DND-41 (cell line): ENCODE measurements at regions not wholly inside any gene's neighbourhood (a gene's known extent, or its start where the extent isn't known, plus 50 kb on each side); places are given as distances from the start of the nearest gene placed in this dataset.

ENCODE experiments used
- ATAC-seq: fragments of 200-7000 bp; cut with Tn5 transposase; 3 replicates; pipeline ENCODE4 v1.9.1; 2021; ENCODE audit warnings: low read depth; ENCODE audit not compliant: insufficient read depth
- DNase-seq: peaks from one replicate; pipeline ENCODE4 v3.0.0-alpha.2; 2020
- H2AFZ ChIP-seq: 2 replicates; pipeline ENCODE4 v1.6.0; 2012; ENCODE audit warnings: low read depth, low read length
- H3K27ac ChIP-seq: 2 replicates; pipeline ENCODE4 v1.5.1; 2012; ENCODE audit warnings: low read length, inconsistent platforms
- H3K27me3 ChIP-seq: fragments of 200-600 bp; sonication (generic); 2 replicates; pipeline ENCODE4 v1.6.0; 2012; ENCODE audit warnings: low read length, mild to moderate bottlenecking, inconsistent platforms; ENCODE audit not compliant: insufficient read depth, poor library complexity
- H3K36me3 ChIP-seq: 2 replicates; pipeline ENCODE4 v1.5.1; 2012; ENCODE audit warnings: low read length, inconsistent platforms; ENCODE audit not compliant: insufficient read depth
- H3K4me1 ChIP-seq: 2 replicates; pipeline ENCODE4 v1.5.1; 2012; ENCODE audit warnings: mild to moderate bottlenecking, low read length; ENCODE audit not compliant: insufficient read depth
- H3K4me2 ChIP-seq: 2 replicates; pipeline ENCODE4 v1.6.0; 2012; ENCODE audit warnings: mild to moderate bottlenecking, moderate library complexity, low read length, inconsistent platforms; ENCODE audit not compliant: insufficient read depth
- H3K4me3 ChIP-seq, 2 experiments: fragments of 200-600 bp in 1 of 2; shearing (Covaris generic) in 1 of 2; 2 replicates each; pipeline ENCODE4 v1.5.1; 2012 to 2016; ENCODE audit warnings: inconsistent platforms in 2 of 2, low read length in 2 of 2, mild to moderate bottlenecking in 2 of 2, low read depth in 1 of 2, moderate library complexity in 1 of 2
- H3K79me2 ChIP-seq: 2 replicates; pipeline ENCODE4 v1.6.0; 2012; ENCODE audit warnings: low read length, inconsistent platforms; ENCODE audit not compliant: insufficient read depth
- H3K9ac ChIP-seq: 2 replicates; pipeline ENCODE4 v1.6.0; 2012; ENCODE audit warnings: low read depth, mild to moderate bottlenecking, inconsistent platforms, low read length, moderate library complexity
- H3K9me3 ChIP-seq: 2 replicates; pipeline ENCODE4 v1.5.1; 2012; ENCODE audit warnings: low read length, moderate library complexity, mild to moderate bottlenecking, inconsistent platforms; ENCODE audit not compliant: insufficient read depth, severe bottlenecking
- H4K20me1 ChIP-seq: 2 replicates; pipeline ENCODE4 v1.6.0; 2012; ENCODE audit warnings: low read length; ENCODE audit not compliant: insufficient read depth
- CTCF ChIP-seq: IDR thresholded peaks from 2 replicates; pipeline ENCODE4 v1.5.1; 2012; ENCODE audit warnings: borderline replicate concordance, low read length, moderate library complexity, mild to moderate bottlenecking; ENCODE audit not compliant: poor library complexity, severe bottlenecking; ENCODE audit errors: extremely low read depth
- EZH2 ChIP-seq: IDR thresholded peaks from 3 replicates; pipeline ENCODE4 v1.6.1; 2012; ENCODE audit warnings: borderline replicate concordance, low read depth, mild to moderate bottlenecking, moderate library complexity, low read length, inconsistent platforms; ENCODE audit not compliant: severe bottlenecking

GRCh38 chr3:1808590-1808989, 290.1 kb upstream of the CNTN4 start:
- Histone ChIP-seq H3K9me3 (peaks cover 3% of the 10 kb centered on the region), H3K79me2 (no peaks in the 10 kb centered on the region), H3K27me3 (no peaks in the 10 kb centered on the region), H3K4me3 (no peak overlapping the region), H3K9ac (no peak overlapping the region), H3K4me1 (no peaks in the 10 kb centered on the region), H2AFZ (no peak overlapping the region), H3K27ac (no peak overlapping the region), H3K36me3 (no peaks in the 10 kb centered on the region), H4K20me1 (no peaks in the 10 kb centered on the region), H3K4me2 (no peak overlapping the region)
- ATAC-seq (no peak), DNase-seq (no peak)
- TF ChIP-seq CTCF: no peak
- no peak for TF ChIP-seq EZH2

GRCh38 chr3:1823867-1824266, 274.8 kb upstream of the CNTN4 start:
- no peaks in the 10 kb centered on the region for H3K27me3 ChIP-seq
- no peaks in the 10 kb centered on the region for H4K20me1 ChIP-seq
- no peak overlapping the region for H2AFZ ChIP-seq
- H3K27ac ChIP-seq: no peak overlapping the region
- H3K4me3 ChIP-seq: no peak overlapping the region
- no peak for ATAC-seq
- no peak for TF ChIP-seq CTCF
- TF ChIP-seq EZH2: no peak
- no peak overlapping the region for H3K9ac ChIP-seq
- H3K4me1 ChIP-seq: no peaks in the 10 kb centered on the region
- H3K4me2 ChIP-seq: no peak overlapping the region
- H3K36me3 ChIP-seq: no peaks in the 10 kb centered on the region
- no peak for DNase-seq
- H3K79me2 ChIP-seq: no peaks in the 10 kb centered on the region
- H3K9me3 ChIP-seq: no peaks in the 10 kb centered on the region

- Histone ChIP-seq H3K4me3 (no peak overlapping the region), H3K9me3 (no peaks in the 10 kb centered on the region), H3K27me3 (no peaks in the 10 kb centered on the region), H3K36me3 (no peaks in the 10 kb centered on the region), H3K4me2 (no peak overlapping the region), H3K4me1 (no peaks in the 10 kb centered on the region), H3K79me2 (no peaks in the 10 kb centered on the region), H4K20me1 (no peaks in the 10 kb centered on the region), H3K9ac (no peak overlapping the region), H2AFZ (no peak overlapping the region), H3K27ac (no peak overlapping the region)
- DNase-seq (no peak), ATAC-seq (no peak)
- no peak for TF ChIP-seq CTCF
- TF ChIP-seq EZH2: no peak
These were observed 274.3 kb upstream of the CNTN4 start for GRCh38 chr3:1824359-1824758.

GRCh38 chr3:1828519-1828918, 270.1 kb upstream of the CNTN4 start:
- DNase-seq (no peak), ATAC-seq (no peak)
- H3K36me3 ChIP-seq: no peaks in the 10 kb centered on the region
- H3K9me3 ChIP-seq: no peaks in the 10 kb centered on the region
- no peaks in the 10 kb centered on the region for H3K79me2 ChIP-seq
- no peaks in the 10 kb centered on the region for H3K27me3 ChIP-seq
- TF ChIP-seq EZH2 (no peak), CTCF (no peak)
- H3K27ac ChIP-seq: no peak overlapping the region
- no peak overlapping the region for H3K4me2 ChIP-seq
- no peak overlapping the region for H3K4me3 ChIP-seq
- H2AFZ ChIP-seq: no peak overlapping the region
- H4K20me1 ChIP-seq: no peaks in the 10 kb centered on the region
- H3K9ac ChIP-seq: no peak overlapping the region
- no peaks in the 10 kb centered on the region for H3K4me1 ChIP-seq
